A673 (cell line): ENCODE measurements at regions not wholly inside any gene's neighbourhood (a gene's known extent, or its start where the extent isn't known, plus 50 kb on each side); places are given as distances from the start of the nearest gene placed in this dataset.

ENCODE experiments used
- BruUV-seq: library from RNA; stranded (reverse); fragments of 400-500 nt; replicated peaks from 2 replicates; lab custom pipeline; 2021; lab: Mats Ljungman, UMichigan
- CTCF ChIA-PET: fragments of 300-600 bp; sonication (Branson Sonifier 250); formaldehyde crosslinking; loops from one replicate; lab custom pipeline; 2022; ENCODE audit warnings: antibody characterized with exemption; lab: Charles Lee
- POLR2A ChIA-PET: fragments of 300-600 bp; sonication (Branson Sonifier 250); formaldehyde crosslinking; loops from one replicate; lab custom pipeline; 2022; ENCODE audit warnings: antibody characterized with exemption; ENCODE audit not compliant: low non-redundant PET; lab: Charles Lee
- DNase-seq: peaks from one replicate; pipeline ENCODE4 v3.0.0-alpha.2; 2015; ENCODE audit warnings: low spot score
- H3K27ac ChIP-seq: fragments of 200-600 bp; sonication (generic); 2 replicates; pipeline ENCODE4 v1.5.1; 2016; ENCODE audit warnings: mixed run types, low read depth, mild to moderate bottlenecking, mixed read lengths, antibody characterized with exemption, low read length; ENCODE audit not compliant: poor library complexity, severe bottlenecking
- H3K27me3 ChIP-seq: fragments of 200-600 bp; sonication (generic); replicated peaks from 2 replicates; pipeline ENCODE4 v1.6.1; 2017; ENCODE audit warnings: mixed run types, low read depth, mild to moderate bottlenecking, mixed read lengths, antibody characterized with exemption, low read length; ENCODE audit not compliant: insufficient read depth, poor library complexity
- H3K36me3 ChIP-seq: fragments of 200-600 bp; sonication (generic); 2 replicates; pipeline ENCODE4 v1.6.1; 2016; ENCODE audit warnings: mixed run types, mild to moderate bottlenecking, mixed read lengths, antibody characterized with exemption, low read length; ENCODE audit not compliant: insufficient read depth, poor library complexity, severe bottlenecking
- H3K4me1 ChIP-seq: fragments of 200-600 bp; sonication (generic); 2 replicates; pipeline ENCODE4 v1.6.1; 2017; ENCODE audit warnings: mixed run types, mild to moderate bottlenecking, mixed read lengths, antibody characterized with exemption, low read length; ENCODE audit not compliant: insufficient read depth, poor library complexity, severe bottlenecking
- H3K4me3 ChIP-seq: fragments of 200-600 bp; sonication (generic); 2 replicates; pipeline ENCODE4 v1.5.1; 2016; ENCODE audit warnings: low read depth, mixed run types, mild to moderate bottlenecking, mixed read lengths, low read length; ENCODE audit not compliant: poor library complexity, severe bottlenecking
- H3K9me3 ChIP-seq: fragments of 200-600 bp; sonication (generic); 2 replicates; pipeline ENCODE4 v1.6.1; 2016; ENCODE audit warnings: mixed run types, low read depth, mild to moderate bottlenecking, mixed read lengths, antibody characterized with exemption, low read length; ENCODE audit not compliant: poor library complexity, severe bottlenecking
- CTCF ChIP-seq: fragments of 300-800, 200-600 bp; sonication (generic); conservative IDR thresholded peaks from 2 replicates; pipeline ENCODE4 v1.5.1; 2017; ENCODE audit warnings: low read depth, mild to moderate bottlenecking, antibody characterized with exemption, low read length, moderate library complexity, mixed read lengths
- EZH2 ChIP-seq: fragments of 200-600 bp; sonication (generic); IDR thresholded peaks from 2 replicates; pipeline ENCODE4 v1.6.1; 2017; ENCODE audit warnings: borderline replicate concordance, low read depth, mild to moderate bottlenecking, mixed read lengths, antibody characterized with exemption, low read length; ENCODE audit not compliant: poor library complexity, severe bottlenecking
- intact Hi-C: fragments of 100-400 bp; cut with micrococcal nuclease; formaldehyde crosslinking; loops from one replicate; pipeline ENCODE4 v1.10.0; 2022; ENCODE audit not compliant: unreplicated experiment

- TF ChIP-seq CTCF (no peak), EZH2 (no peak)
- ChIA-PET POLR2A (no interaction called here), CTCF (no interaction called here)
- Histone ChIP-seq H3K36me3 (no peaks in the 10 kb centered on the region), H3K27ac (no peak overlapping the region), H3K4me3 (no peak overlapping the region), H3K4me1 (no peaks in the 10 kb centered on the region), H3K27me3 (no peaks in the 10 kb centered on the region), H3K9me3 (no peaks in the 10 kb centered on the region)
- intact Hi-C loops: no loop called here
- no TSS peak for BruUV-seq
- no peak for DNase-seq
Observed at GRCh38 chr20:12051206-12052163, 133.8 kb downstream of the BTBD3 start.

GRCh38 chr20:12053353-12053752, 135.7 kb downstream of the BTBD3 start:
- TF ChIP-seq CTCF (no peak), EZH2 (no peak)
- intact Hi-C loops: no loop called here
- ChIA-PET POLR2A (no interaction called here), CTCF (no interaction called here)
- no peaks in the 10 kb centered on the region for H3K36me3 ChIP-seq
- H3K27me3 ChIP-seq: no peaks in the 10 kb centered on the region
- H3K4me1 ChIP-seq: no peaks in the 10 kb centered on the region
- H3K4me3 ChIP-seq: no peak overlapping the region
- DNase-seq: peak; percentile 35
- H3K9me3 ChIP-seq: no peaks in the 10 kb centered on the region
- no peak overlapping the region for H3K27ac ChIP-seq
- no TSS peak for BruUV-seq

GRCh38 chr20:12054556-12054955, 136.9 kb downstream of the BTBD3 start:
- DNase-seq: no peak
- CTCF ChIA-PET: no interaction called here
- Histone ChIP-seq H3K27me3 (no peaks in the 10 kb centered on the region), H3K36me3 (no peaks in the 10 kb centered on the region), H3K4me3 (no peak overlapping the region), H3K4me1 (no peaks in the 10 kb centered on the region), H3K27ac (no peak overlapping the region), H3K9me3 (no peaks in the 10 kb centered on the region)
- POLR2A ChIA-PET: no interaction called here
- intact Hi-C loops: no loop called here
- no peak for TF ChIP-seq EZH2
- no peak for TF ChIP-seq CTCF
- BruUV-seq: no TSS peak
